CD4-positive, alpha-beta T cell treated with Interleukin-4 for 1 hour (primary cell): ENCODE measurements at regions not wholly inside any gene's neighbourhood (a gene's known extent, or its start where the extent isn't known, plus 50 kb on each side); places are given as distances from the start of the nearest gene placed in this dataset.
"Not testable (repeated sequence)": the region's sequence is repeated elsewhere in the genome, so short reads cannot be mapped to it uniquely, and the experiment has no call there.

ENCODE experiments used
- DNase-seq, 2 donors: peaks; one replicate each; pipeline ENCODE4 v3.0.0-alpha.2; 2020 to 2022

DNA sequence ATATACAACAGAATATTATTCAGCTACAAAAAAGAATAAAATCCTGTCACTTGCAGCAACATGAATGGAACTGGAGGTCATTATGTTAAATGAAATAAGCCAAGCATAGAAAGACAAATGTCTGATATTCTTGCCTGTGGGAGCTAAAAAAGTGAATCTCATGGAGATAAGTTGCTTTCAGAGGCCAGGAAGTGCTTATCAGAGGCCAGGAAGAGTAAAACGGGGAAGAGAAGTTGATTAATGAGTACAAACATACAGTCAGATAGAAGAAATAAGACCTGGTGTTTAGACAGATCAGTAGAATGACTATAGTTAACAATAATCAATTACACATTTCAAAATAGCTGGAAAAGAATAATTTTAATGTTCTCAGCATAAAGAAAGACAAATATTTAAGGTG is 54.4 kb upstream of the CPHXL start:
- DNase-seq: no peak

DNA sequence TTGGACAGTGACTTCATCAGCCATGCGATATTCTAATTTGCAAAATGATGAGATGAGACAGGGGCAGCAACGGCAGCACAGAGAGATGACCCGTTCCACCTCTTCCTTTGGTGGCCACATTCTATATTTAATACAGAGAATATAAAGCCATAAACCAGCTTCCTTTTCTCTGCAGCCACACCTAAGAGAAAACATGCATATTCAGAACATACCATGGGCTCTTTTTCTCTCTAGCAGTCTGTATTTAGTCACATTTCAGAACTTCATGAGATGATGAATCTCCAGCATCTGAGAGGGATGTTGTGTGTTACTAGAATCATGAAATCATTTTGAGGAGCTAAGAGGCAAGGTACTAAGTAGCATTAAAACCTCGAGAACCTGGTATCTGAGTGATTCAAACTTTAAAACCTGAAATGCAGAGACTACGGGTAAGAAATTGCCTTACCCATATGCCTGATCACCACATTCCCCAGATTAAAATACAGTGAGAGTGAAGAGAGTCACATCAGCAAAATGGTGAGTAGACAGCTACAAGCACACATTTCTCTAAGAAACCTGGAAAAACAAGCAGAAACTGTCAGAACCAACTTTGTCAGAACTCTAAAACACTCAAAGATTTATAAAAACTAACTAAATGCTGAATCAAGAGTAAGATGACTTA is 55.5 kb upstream of the CPHXL start:
- no peak for DNase-seq

DNA sequence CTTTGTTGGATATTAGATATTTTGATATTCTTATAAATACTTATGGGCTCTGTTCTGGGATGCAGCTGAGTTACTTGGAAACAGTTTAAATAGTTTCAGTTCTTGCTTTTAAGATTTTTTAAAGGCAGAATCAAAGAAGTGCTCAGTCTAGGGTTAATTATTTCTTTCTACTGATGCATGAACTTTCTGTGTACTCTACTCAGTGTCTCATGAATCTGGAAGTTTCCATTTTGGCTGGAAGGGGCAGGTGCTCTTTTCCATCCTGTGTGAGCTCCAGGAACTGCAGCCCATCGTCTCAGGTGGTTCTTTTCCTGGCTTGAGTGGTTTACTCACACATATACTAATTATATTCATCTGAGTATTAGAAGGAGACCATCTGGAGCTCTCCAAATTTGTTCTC is 61.1 kb upstream of the CPHXL start:
- no peak for DNase-seq

DNA sequence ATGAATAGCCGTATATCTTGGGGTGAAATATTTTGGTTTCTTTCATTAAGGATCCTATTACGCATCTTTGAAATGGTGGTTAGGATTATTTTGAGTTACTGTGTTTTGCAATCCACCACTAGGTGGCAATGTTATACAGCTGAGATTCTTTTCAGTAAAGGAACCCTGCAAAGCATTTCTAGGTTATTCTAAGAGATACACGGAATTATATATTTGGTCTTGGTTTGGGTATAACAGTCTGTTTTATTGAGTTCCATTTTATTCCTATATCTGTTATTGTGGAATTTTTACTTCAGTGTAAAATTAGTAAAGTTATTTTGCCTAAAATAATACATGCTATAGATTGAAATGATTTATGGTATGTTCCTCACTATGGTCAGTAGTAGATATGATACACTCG is 62.9 kb upstream of the CPHXL start:
- peak in 1 of 2 donors; percentile 52 for DNase-seq

- no peak for DNase-seq
These were observed 66.6 kb upstream of the CPHXL start for GRCh38 chr16:75792771-75793492.

GRCh38 chr16:75793641-75794040 is 67.4 kb upstream of the CPHXL start:
- no peak for DNase-seq

DNA sequence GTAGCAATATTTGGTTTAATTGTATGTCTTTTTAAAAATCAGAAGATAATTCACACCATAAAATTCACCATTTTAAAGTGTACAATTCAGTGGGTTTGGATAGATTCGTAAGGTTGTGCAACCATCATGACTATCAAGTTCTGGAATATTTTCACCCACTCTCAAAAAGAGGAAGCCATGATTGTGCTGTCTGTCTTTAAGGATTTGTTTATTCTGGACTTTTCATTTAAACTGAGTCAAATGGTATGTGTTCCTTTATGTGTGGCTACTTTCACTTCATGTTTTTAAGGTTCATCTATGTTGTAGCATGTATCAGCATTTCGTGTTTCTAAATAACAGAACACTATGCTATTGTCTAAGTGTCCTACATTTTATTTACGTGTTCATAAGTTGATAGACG is 68.1 kb upstream of the CPHXL start:
- DNase-seq: no peak

- DNase-seq: no peak
These were observed 72.4 kb upstream of the CPHXL start for GRCh38 chr16:75798714-75799113.

GRCh38 chr16:75801307-75801706 is 75.0 kb upstream of the CPHXL start:
- no peak for DNase-seq

DNA sequence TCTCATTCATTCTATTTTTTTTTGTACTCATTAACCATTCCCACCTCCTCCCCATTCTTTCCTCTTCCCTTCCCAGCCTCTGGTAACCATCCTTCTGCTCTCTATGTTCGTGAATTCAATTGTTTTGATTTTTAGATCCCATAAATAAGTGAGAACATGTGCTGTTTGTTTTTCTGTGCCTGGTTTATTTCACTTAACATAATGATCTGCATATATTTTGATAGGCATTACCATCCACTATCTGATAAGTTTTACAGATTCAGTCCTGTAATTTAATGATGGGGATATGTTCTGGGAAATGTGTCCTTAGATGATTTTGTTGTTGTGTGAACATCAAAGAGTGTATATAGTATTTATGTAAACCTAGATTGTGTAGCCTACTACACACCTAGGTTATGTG is 77.5 kb upstream of the CPHXL start:
- DNase-seq: no peak

DNA sequence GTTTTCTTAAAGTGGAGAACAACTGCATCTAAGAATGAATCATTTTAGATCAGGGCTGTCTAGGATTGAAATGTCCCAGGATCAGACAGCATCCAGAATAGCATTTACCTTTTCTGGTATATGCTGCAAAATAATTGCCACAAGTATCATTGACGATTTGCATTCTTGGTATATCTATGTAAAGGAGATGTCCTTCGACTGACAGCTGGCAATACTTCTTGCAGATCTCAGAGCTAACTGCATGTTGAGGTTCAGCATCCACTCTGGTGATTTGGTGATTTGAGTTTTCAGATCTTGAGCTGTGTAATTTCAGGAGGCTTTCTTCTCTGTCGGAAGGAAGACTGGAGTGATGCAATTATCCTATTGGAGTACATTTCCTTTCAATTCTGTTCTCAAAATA is 78.1 kb upstream of the CPHXL start:
- DNase-seq: no peak

DNA sequence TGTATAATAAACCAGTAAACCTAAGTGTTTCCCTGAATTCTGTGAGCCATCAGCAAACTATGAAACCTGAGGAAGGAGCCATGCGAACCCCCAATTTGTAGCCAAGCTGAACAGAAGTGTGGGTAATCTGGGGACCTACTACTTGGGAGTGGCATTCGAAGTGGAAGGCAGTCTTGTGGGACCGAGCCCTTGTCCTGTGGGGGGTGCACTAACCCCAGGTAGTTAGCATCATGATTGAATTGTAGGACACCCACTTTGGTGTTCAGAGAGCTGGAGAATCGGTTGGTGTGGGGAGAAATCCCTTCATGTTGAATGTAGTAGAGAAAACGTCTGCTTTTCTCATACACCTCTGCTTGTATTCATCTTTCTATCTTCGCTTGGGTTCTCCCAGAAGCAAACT is 79.7 kb upstream of the CPHXL start:
- DNase-seq: no peak

DNA sequence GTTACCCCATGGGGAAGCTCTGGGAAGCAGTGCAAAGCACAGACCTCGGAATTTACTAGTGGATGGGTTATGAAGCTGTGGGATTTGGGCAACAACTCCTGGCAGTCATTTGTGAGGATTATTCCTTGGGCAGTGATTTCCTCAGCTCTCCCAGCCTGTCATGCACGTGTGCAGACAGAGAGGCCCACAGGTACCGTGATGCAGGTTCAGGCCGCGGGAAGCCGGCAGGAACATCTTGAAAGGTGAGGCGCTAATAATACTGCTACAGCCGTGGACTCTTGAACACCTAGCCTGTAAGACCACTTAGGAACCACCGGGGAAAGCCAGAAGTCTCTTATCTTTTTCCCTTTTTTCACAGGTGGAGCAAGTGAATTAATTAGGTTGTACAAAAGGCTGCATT is 80.2 kb upstream of the CPHXL start:
- no peak for DNase-seq

- no peak for DNase-seq
These were observed 84.1 kb upstream of the CPHXL start for GRCh38 chr16:75810342-75810741.

GRCh38 chr16:75811020-75811634 is 84.8 kb upstream of the CPHXL start:
- DNase-seq: no peak

GRCh38 chr16:75818491-75818890 is 92.2 kb upstream of the CPHXL start:
- no peak for DNase-seq

- no peak for DNase-seq
These were observed 94.4 kb upstream of the CPHXL start for GRCh38 chr16:75820672-75821071.

- no peak for DNase-seq
These were observed 94.8 kb upstream of the CPHXL start for GRCh38 chr16:75821117-75821516.

GRCh38 chr16:75825750-75826149 is 99.5 kb upstream of the CPHXL start:
- not testable (repeated sequence) for DNase-seq

- not testable (repeated sequence) for DNase-seq
These were observed 101.2 kb upstream of the CPHXL start for GRCh38 chr16:75827372-75828038.

- DNase-seq: not testable (repeated sequence)
These were observed 107.1 kb upstream of the CPHXL start for GRCh38 chr16:75833385-75833784.

GRCh38 chr16:75836347-75837010 is 110.2 kb upstream of the CPHXL start:
- no peak for DNase-seq

DNA sequence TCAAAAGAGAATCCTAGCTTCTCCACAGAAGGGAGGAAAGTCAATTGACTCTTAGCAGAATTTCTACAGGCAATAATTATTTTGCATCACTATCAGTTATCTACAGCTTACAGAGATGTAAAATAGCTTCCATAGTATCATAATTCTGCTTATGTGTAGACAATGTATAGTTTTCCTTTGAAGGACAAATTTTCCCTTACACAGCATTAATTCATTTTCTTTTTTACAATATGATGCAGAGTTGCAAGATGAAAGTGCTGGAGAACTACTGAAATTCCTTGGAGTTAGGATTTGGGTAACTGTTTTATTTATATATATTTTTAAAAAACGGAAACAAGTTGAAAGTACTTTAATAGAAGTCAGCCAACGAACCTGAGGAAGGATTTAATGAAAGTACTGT is 111.0 kb upstream of the CPHXL start:
- no peak for DNase-seq
